GM13977 (cell line): ENCODE measurements at regions not wholly inside any gene's neighbourhood (a gene's known extent, or its start where the extent isn't known, plus 50 kb on each side); places are given as distances from the start of the nearest gene placed in this dataset.
"Not testable (repeated sequence)": the region's sequence is repeated elsewhere in the genome, so short reads cannot be mapped to it uniquely, and the experiment has no call there.

ENCODE experiments used
- DNase-seq: peaks from one replicate; pipeline ENCODE4 v3.0.0; 2012; ENCODE audit warnings: low spot score
- in situ Hi-C: fragments of 300-500 bp; cut with MboI; formaldehyde crosslinking; loops from one replicate; pipeline ENCODE4 v1.12.0; 2022; ENCODE audit warnings: low sequenced_read_pairs, low pct_unique_long_range_greater_than_20kb, mixed read lengths, inconsistent platforms; ENCODE audit not compliant: unreplicated experiment
- TF ChIP-seq, protein P1 (sequence below): IDR thresholded peaks from 2 replicates; pipeline ENCODE4 v1.5.1; 2012; ENCODE audit warnings: mild to moderate bottlenecking, control low read depth; ENCODE audit not compliant: insufficient read depth; ENCODE audit errors: extremely low read depth, missing control alignments

GRCh38 chr15:45821390-45821789, 186.6 kb downstream of the SQOR start:
- in situ Hi-C loops: no loop called here

GRCh38 chr15:45822968-45823367, 188.1 kb downstream of the SQOR start:
- in situ Hi-C loops, DNase-seq: not testable (repeated sequence)

More at GRCh38 chr15:45821390-45821789, 186.6 kb downstream of the SQOR start:
- no peak for DNase-seq
- TF ChIP-seq, protein P1, sequence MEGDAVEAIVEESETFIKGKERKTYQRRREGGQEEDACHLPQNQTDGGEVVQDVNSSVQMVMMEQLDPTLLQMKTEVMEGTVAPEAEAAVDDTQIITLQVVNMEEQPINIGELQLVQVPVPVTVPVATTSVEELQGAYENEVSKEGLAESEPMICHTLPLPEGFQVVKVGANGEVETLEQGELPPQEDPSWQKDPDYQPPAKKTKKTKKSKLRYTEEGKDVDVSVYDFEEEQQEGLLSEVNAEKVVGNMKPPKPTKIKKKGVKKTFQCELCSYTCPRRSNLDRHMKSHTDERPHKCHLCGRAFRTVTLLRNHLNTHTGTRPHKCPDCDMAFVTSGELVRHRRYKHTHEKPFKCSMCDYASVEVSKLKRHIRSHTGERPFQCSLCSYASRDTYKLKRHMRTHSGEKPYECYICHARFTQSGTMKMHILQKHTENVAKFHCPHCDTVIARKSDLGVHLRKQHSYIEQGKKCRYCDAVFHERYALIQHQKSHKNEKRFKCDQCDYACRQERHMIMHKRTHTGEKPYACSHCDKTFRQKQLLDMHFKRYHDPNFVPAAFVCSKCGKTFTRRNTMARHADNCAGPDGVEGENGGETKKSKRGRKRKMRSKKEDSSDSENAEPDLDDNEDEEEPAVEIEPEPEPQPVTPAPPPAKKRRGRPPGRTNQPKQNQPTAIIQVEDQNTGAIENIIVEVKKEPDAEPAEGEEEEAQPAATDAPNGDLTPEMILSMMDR: no peak

DNA sequence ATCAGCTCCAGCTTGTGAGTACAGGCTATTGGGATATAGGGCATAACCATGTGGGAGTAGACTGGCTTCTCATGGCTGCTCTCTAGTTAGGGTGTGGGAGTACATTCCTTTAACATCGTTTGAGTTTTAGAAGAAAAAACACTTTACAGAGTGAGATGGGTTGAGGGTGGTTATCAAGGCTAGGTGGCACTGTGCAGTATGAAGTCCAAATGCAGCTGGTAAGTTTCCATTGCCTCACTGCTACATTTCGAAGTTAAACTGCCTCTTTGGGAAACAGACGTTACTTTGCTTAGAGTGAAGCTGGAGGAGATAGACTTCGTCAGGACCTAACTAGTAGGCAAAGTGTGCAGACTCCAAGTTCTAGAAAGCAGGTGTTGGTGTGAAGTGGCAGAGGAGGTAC, 192.4 kb downstream of the SQOR start:
- TF ChIP-seq, protein P1: no peak
- in situ Hi-C loops: no loop called here

GRCh38 chr15:45827766-45828165, 192.9 kb downstream of the SQOR start:
- in situ Hi-C loops: no loop called here
- TF ChIP-seq, protein P1: no peak
- no peak for DNase-seq

More for the DNA sequence above, 192.4 kb downstream of the SQOR start:
- DNase-seq: no peak

DNA sequence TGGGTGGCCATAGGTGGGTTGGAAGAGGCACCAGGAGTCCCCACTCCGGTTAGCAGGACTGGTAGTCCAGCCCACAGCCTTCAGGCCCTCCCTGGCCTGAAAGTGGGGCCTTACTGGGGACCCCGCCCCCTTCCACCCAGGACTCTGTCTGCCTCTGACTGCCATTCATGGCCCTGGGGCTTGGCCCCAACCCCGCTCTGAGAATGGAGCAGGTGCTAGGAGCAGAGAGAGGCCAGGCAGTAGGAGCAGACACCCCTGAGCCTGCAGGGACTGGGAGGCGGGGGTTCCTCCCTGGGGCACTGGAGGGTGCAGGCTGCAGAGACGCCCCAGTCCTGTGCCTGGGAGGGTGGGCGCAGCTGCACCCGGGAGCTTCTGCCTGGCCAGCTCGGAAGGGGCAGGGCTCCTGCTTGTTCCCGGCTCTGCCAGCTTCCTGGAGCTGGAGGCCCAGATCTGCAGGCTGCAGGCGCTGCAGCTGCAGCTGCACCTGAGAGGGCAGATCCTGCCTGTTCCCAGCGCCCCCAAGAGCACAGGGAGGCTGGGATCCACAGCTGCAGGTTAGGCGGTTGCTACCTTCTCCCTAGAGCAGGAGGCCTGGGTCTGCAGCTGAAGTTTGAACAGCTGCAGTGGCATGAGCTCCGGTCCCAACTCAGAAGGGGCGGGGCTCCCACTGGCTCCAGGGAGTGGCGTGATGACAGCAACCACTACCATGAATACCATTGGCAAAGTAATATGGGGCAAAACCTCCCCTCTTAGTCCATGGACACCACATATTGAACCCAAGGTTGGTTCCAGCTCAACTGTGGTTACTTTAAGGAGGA, 194.7 kb downstream of the SQOR start:
- TF ChIP-seq, protein P1: no peak
- in situ Hi-C loops: no loop called here
- DNase-seq: no peak

DNA sequence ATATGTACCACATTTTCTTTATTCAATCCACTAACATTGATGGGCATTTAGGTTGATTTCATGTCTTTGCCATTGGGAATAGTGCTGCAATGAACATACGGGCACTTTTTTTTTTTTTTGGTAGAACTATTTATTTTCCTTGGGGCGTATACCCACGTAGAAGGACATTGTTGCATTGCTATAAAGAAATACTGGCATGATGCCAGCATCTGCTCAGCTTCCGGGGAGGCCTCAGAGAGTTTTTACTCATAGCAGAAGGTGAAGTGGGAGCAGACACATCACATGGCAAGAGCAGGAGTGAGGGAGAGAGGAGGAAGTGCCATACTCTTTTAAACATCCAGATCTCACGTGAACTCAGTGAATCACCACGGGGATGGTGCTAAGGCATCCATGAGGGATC, 197.0 kb downstream of the SQOR start:
- in situ Hi-C loops: no loop called here
- TF ChIP-seq, protein P1: no peak

GRCh38 chr15:45834622-45835021, 199.8 kb downstream of the SQOR start:
- TF ChIP-seq, protein P1: no peak
- DNase-seq: no peak
- in situ Hi-C loops: no loop called here

More for the DNA sequence above, 197.0 kb downstream of the SQOR start:
- DNase-seq: no peak
